Mucosa of stomach (tissue), 1 donor: ENCODE measurements at regions not wholly inside any gene's neighbourhood (a gene's known extent, or its start where the extent isn't known, plus 50 kb on each side); places are given as distances from the start of the nearest gene placed in this dataset.

Source experiments
- H3K27me3 ChIP-seq: one replicate; pipeline ENCODE4 v1.7.0; 2013; ENCODE audit warnings: mild to moderate bottlenecking, low read length; ENCODE audit not compliant: control insufficient read depth, insufficient read depth
- H3K36me3 ChIP-seq: one replicate; pipeline ENCODE4 v1.7.0; 2013; ENCODE audit warnings: low read length; ENCODE audit not compliant: control insufficient read depth, insufficient read depth
- H3K4me1 ChIP-seq: one replicate; pipeline ENCODE4 v1.7.0; 2013; ENCODE audit warnings: mild to moderate bottlenecking, low read length; ENCODE audit not compliant: control insufficient read depth, insufficient read depth
- H3K4me3 ChIP-seq: one replicate; pipeline ENCODE4 v1.7.0; 2013; ENCODE audit warnings: low read length
- H3K9ac ChIP-seq: one replicate; pipeline ENCODE4 v1.7.0; 2013; ENCODE audit warnings: mild to moderate bottlenecking, low read length, moderate library complexity
- H3K9me3 ChIP-seq: one replicate; pipeline ENCODE4 v1.7.0; 2013; ENCODE audit warnings: mild to moderate bottlenecking, low read length, moderate library complexity; ENCODE audit not compliant: control insufficient read depth
- donor health status: Pancreatic carcinoma.

- Histone ChIP-seq H3K36me3 (no peaks in the 10 kb centered on the region), H3K27me3 (no peaks in the 10 kb centered on the region), H3K9me3 (no peaks in the 10 kb centered on the region), H3K9ac (no peak overlapping the region), H3K4me1 (no peaks in the 10 kb centered on the region), H3K4me3 (no peak overlapping the region)
Measured at GRCh38 chr12:75735853-75736252, 224.4 kb upstream of the KRR1 start.

DNA sequence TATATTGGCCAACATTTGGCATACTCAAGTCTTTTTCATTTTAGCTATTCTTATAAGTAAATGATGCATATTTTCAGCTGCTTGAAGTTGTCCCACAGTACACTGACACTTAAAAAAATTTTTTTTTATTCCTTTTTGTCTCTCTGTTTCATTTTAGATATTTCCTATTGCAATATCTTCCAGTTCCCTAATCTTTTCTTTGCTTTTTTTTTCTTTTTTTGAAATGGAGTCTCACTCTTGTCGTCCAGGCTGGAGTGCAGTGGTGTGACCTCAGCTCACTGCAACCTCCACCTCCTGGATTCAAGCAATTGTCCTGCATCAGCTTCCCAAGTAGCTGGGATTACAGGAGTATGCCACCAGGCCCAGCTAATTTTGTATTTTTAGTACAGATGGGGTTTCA lies 217.4 kb upstream of the KRR1 start:
- Histone ChIP-seq H3K27me3 (no peaks in the 10 kb centered on the region), H3K9ac (no peak overlapping the region), H3K9me3 (no peaks in the 10 kb centered on the region), H3K4me3 (no peak overlapping the region), H3K36me3 (no peaks in the 10 kb centered on the region), H3K4me1 (no peaks in the 10 kb centered on the region)

GRCh38 chr12:75727577-75727976 lies 216.2 kb upstream of the KRR1 start:
- no peaks in the 10 kb centered on the region for H3K27me3 ChIP-seq
- no peaks in the 10 kb centered on the region for H3K9me3 ChIP-seq
- no peaks in the 10 kb centered on the region for H3K36me3 ChIP-seq
- no peak overlapping the region for H3K9ac ChIP-seq
- no peak overlapping the region for H3K4me3 ChIP-seq
- peaks cover 5% of the 10 kb centered on the region for H3K4me1 ChIP-seq

GRCh38 chr12:75725521-75726111 lies 214.2 kb upstream of the KRR1 start:
- Histone ChIP-seq H3K4me3 (no peak overlapping the region), H3K9ac (no peak overlapping the region), H3K27me3 (no peaks in the 10 kb centered on the region), H3K36me3 (no peaks in the 10 kb centered on the region), H3K9me3 (no peaks in the 10 kb centered on the region), H3K4me1 (peaks cover 17% of the 10 kb centered on the region)

DNA sequence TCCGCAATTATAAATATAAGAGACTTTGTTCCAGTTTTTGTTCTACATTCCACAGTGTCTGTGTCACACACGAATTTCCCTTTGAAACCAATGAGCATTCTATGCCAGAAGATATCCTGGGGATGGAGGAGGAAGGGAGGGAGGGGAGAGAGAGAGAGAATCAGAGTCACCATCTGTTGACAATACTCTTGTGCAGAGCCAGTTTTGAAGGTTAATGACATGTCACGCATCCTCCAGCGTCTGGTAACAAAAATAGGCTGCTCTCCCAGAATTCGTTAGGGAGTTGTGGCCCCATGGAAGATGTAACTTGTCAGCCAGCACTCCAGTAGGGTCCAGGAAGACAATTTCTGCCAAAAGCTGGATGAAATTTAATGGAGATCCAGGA lies 213.5 kb upstream of the KRR1 start:
- no peaks in the 10 kb centered on the region for H3K36me3 ChIP-seq
- H3K27me3 ChIP-seq = no peaks in the 10 kb centered on the region
- H3K9ac ChIP-seq = no peak overlapping the region
- no peak overlapping the region for H3K4me3 ChIP-seq
- H3K9me3 ChIP-seq = no peaks in the 10 kb centered on the region
- H3K4me1 ChIP-seq = peaks cover 17% of the 10 kb centered on the region

GRCh38 chr12:75724307-75724927 lies 213.0 kb upstream of the KRR1 start:
- H3K9me3 ChIP-seq = no peaks in the 10 kb centered on the region
- no peaks in the 10 kb centered on the region for H3K36me3 ChIP-seq
- no peak overlapping the region for H3K4me3 ChIP-seq
- H3K27me3 ChIP-seq = no peaks in the 10 kb centered on the region
- H3K9ac ChIP-seq = no peak overlapping the region
- H3K4me1 ChIP-seq = peaks cover 17% of the 10 kb centered on the region

- no peak overlapping the region for H3K9ac ChIP-seq
- no peaks in the 10 kb centered on the region for H3K9me3 ChIP-seq
- no peaks in the 10 kb centered on the region for H3K36me3 ChIP-seq
- no peak overlapping the region for H3K4me3 ChIP-seq
- H3K4me1 ChIP-seq = peaks cover 17% of the 10 kb centered on the region
- no peaks in the 10 kb centered on the region for H3K27me3 ChIP-seq
Measured at GRCh38 chr12:75722714-75723200, 211.3 kb upstream of the KRR1 start.

- Histone ChIP-seq H3K4me3 (no peak overlapping the region), H3K9ac (no peak overlapping the region), H3K27me3 (no peaks in the 10 kb centered on the region), H3K4me1 (peaks cover 17% of the 10 kb centered on the region), H3K36me3 (no peaks in the 10 kb centered on the region), H3K9me3 (no peaks in the 10 kb centered on the region)
Measured at GRCh38 chr12:75721796-75722195, 210.4 kb upstream of the KRR1 start.

- H3K9me3 ChIP-seq = no peaks in the 10 kb centered on the region
- H3K9ac ChIP-seq = no peak overlapping the region
- H3K4me3 ChIP-seq = no peak overlapping the region
- H3K4me1 ChIP-seq = peaks cover 17% of the 10 kb centered on the region
- H3K36me3 ChIP-seq = no peaks in the 10 kb centered on the region
- no peaks in the 10 kb centered on the region for H3K27me3 ChIP-seq
Measured at GRCh38 chr12:75720812-75721641, 209.6 kb upstream of the KRR1 start.

- no peaks in the 10 kb centered on the region for H3K36me3 ChIP-seq
- no peak overlapping the region for H3K4me3 ChIP-seq
- no peaks in the 10 kb centered on the region for H3K27me3 ChIP-seq
Measured at GRCh38 chr12:75717902-75718301, 206.5 kb upstream of the KRR1 start.

GRCh38 chr12:75716291-75717025 lies 205.0 kb upstream of the KRR1 start:
- Histone ChIP-seq H3K27me3 (no peaks in the 10 kb centered on the region), H3K4me1 (peaks cover 9% of the 10 kb centered on the region), H3K36me3 (no peaks in the 10 kb centered on the region), H3K9me3 (no peaks in the 10 kb centered on the region), H3K9ac (no peak overlapping the region), H3K4me3 (no peak overlapping the region)

More at GRCh38 chr12:75717902-75718301, 206.5 kb upstream of the KRR1 start:
- no peaks in the 10 kb centered on the region for H3K9me3 ChIP-seq
- H3K9ac ChIP-seq = no peak overlapping the region
- peaks cover 16% of the 10 kb centered on the region for H3K4me1 ChIP-seq

- Histone ChIP-seq H3K36me3 (no peaks in the 10 kb centered on the region), H3K4me3 (no peak overlapping the region), H3K9me3 (no peaks in the 10 kb centered on the region), H3K27me3 (no peaks in the 10 kb centered on the region), H3K9ac (no peak overlapping the region), H3K4me1 (peaks cover 11% of the 10 kb centered on the region)
Measured at GRCh38 chr12:75715682-75716081, 204.3 kb upstream of the KRR1 start.
